HEK293 (cell line): ENCODE measurements at regions not wholly inside any gene's neighbourhood (a gene's known extent, or its start where the extent isn't known, plus 50 kb on each side); places are given as distances from the start of the nearest gene placed in this dataset.

Experiments used
- CTCF ChIA-PET: fragments of 350-600 bp; formaldehyde crosslinking; extraction: SDS; loops from one replicate; lab custom pipeline; 2021; ENCODE audit warnings: antibody characterized with exemption; lab: Yijun Ruan, JAX
- POLR2A ChIA-PET: fragments of 300-600 bp; formaldehyde crosslinking; extraction: SDS; loops from one replicate; lab custom pipeline; 2020; ENCODE audit warnings: antibody characterized with exemption, inconsistent platforms; lab: Yijun Ruan, JAX
- H3K27ac ChIP-seq: fragments of 200-500 bp; sonication (Bioruptor generic); 2 replicates; pipeline ENCODE4 v1.5.1; 2014; ENCODE audit warnings: low read depth, low read length, control low read depth, inconsistent platforms; ENCODE audit errors: extremely low read depth
- H3K36me3 ChIP-seq, 2 experiments: fragments of 200-500 bp in 1 of 2; sonication (Bioruptor generic) in 1 of 2; 1 replicate in 1 of 2; 2 replicates in 1 of 2; pipeline ENCODE4 v1.5.1; 2014 to 2017; ENCODE audit warnings: inconsistent platforms in 2 of 2, low read length in 2 of 2; ENCODE audit not compliant: control insufficient read depth in 2 of 2, insufficient read depth in 1 of 2
- H3K4me1 ChIP-seq: fragments of 200-500 bp; sonication (Bioruptor generic); 2 replicates; pipeline ENCODE4 v1.5.1; 2014; ENCODE audit warnings: mild to moderate bottlenecking, low read length, inconsistent platforms; ENCODE audit not compliant: control insufficient read depth, insufficient read depth
- H3K4me3 ChIP-seq: 2 replicates; pipeline ENCODE4 v1.5.1; 2011; ENCODE audit warnings: low read depth, mild to moderate bottlenecking, control low read depth, low read length, moderate library complexity
- H3K9me3 ChIP-seq: fragments of 200-500 bp; sonication (Bioruptor generic); 2 replicates; pipeline ENCODE4 v1.5.1; 2014; ENCODE audit warnings: low read depth, low read length, inconsistent platforms; ENCODE audit not compliant: control insufficient read depth, insufficient read depth
- BCL11A ChIP-seq: fragments of 450-650 bp; formaldehyde crosslinking; IDR thresholded peaks from 2 replicates; pipeline ENCODE4 v1.5.1; 2016; ENCODE audit warnings: low read depth, missing biosample characterization, missing genetic modification characterization
- IKZF3 ChIP-seq: fragments of 450-650 bp; IDR thresholded peaks from 2 replicates; pipeline ENCODE4 v1.5.0; 2018; ENCODE audit warnings: missing biosample characterization, mild to moderate bottlenecking, missing genetic modification characterization, moderate library complexity
- ZFHX2 ChIP-seq: fragments of 450-650 bp; formaldehyde crosslinking; conservative IDR thresholded peaks from 2 replicates; pipeline ENCODE4 v1.5.1; 2016; ENCODE audit warnings: missing biosample characterization, missing genetic modification characterization
- ZFP41 ChIP-seq: fragments of 450-650 bp; formaldehyde crosslinking; IDR thresholded peaks from 2 replicates; pipeline ENCODE4 v1.5.1; 2016; ENCODE audit warnings: missing biosample characterization, missing genetic modification characterization, borderline replicate concordance
- ZNF146 ChIP-seq: fragments of 450-650 bp; formaldehyde crosslinking; IDR thresholded peaks from 2 replicates; pipeline ENCODE4 v1.5.1; 2016; ENCODE audit warnings: missing biosample characterization, missing genetic modification characterization
- ZNF155 ChIP-seq: fragments of 450-650 bp; formaldehyde crosslinking; IDR thresholded peaks from 2 replicates; pipeline ENCODE4 v1.5.1; 2016; ENCODE audit warnings: missing biosample characterization, missing genetic modification characterization
- ZNF16 ChIP-seq: fragments of 450-650 bp; formaldehyde crosslinking; IDR thresholded peaks from 2 replicates; pipeline ENCODE4 v1.5.1; 2016; ENCODE audit warnings: low read depth, missing biosample characterization, missing genetic modification characterization
- ZNF19 ChIP-seq: fragments of 450-650 bp; formaldehyde crosslinking; IDR thresholded peaks from 2 replicates; pipeline ENCODE4; 2016; ENCODE audit warnings: missing biosample characterization, missing genetic modification characterization, low read depth
- ZNF2 ChIP-seq: fragments of 450-650 bp; formaldehyde crosslinking; IDR thresholded peaks from 2 replicates; pipeline ENCODE4 v1.5.1; 2016; ENCODE audit warnings: missing biosample characterization, missing genetic modification characterization
- ZNF221 ChIP-seq: fragments of 450-650 bp; formaldehyde crosslinking; IDR thresholded peaks from 2 replicates; pipeline ENCODE4 v1.5.1; 2017; ENCODE audit warnings: missing biosample characterization, missing genetic modification characterization, borderline replicate concordance
- ZNF274 ChIP-seq, 2 experiments: fragments of 200-500 bp in 1 of 2; fragments of 450-650 bp in 1 of 2; sonication (Bioruptor generic) in 1 of 2; formaldehyde crosslinking in 1 of 2; IDR thresholded peaks; 2 replicates each; pipeline versions ENCODE4 v1.5.1 to v1.6.1; 2014 to 2016; ENCODE audit warnings: borderline replicate concordance in 1 of 2, inconsistent platforms in 1 of 2, low read length in 1 of 2, missing biosample characterization in 1 of 2, missing genetic modification characterization in 1 of 2
- ZNF324 ChIP-seq: fragments of 450-650 bp; formaldehyde crosslinking; IDR thresholded peaks from 2 replicates; pipeline ENCODE4 v1.5.1; 2016; ENCODE audit warnings: missing biosample characterization, missing genetic modification characterization
- ZNF350 ChIP-seq: fragments of 450-650 bp; formaldehyde crosslinking; IDR thresholded peaks from 2 replicates; pipeline ENCODE4 v1.5.0; 2017; ENCODE audit warnings: missing biosample characterization, mild to moderate bottlenecking, missing genetic modification characterization
- ZNF354C ChIP-seq: fragments of 450-650 bp; formaldehyde crosslinking; IDR thresholded peaks from 2 replicates; pipeline ENCODE4 v1.5.1; 2016; ENCODE audit warnings: missing biosample characterization, missing genetic modification characterization, low read depth, borderline replicate concordance
- ZNF560 ChIP-seq: fragments of 450-650 bp; formaldehyde crosslinking; IDR thresholded peaks from 2 replicates; pipeline ENCODE4 v1.5.1; 2017; ENCODE audit warnings: missing biosample characterization, missing genetic modification characterization, borderline replicate concordance
- ZNF571 ChIP-seq: fragments of 450-650 bp; formaldehyde crosslinking; IDR thresholded peaks from 2 replicates; pipeline ENCODE4 v1.5.0; 2017; ENCODE audit warnings: missing biosample characterization, missing genetic modification characterization
- ZNF830 ChIP-seq: fragments of 450-650 bp; IDR thresholded peaks from 2 replicates; pipeline ENCODE4 v1.5.0; 2018; ENCODE audit warnings: missing biosample characterization, missing genetic modification characterization, low read depth, mild to moderate bottlenecking, moderate library complexity
- TF ChIP-seq, protein P1 (sequence below): fragments of 450-650 bp; formaldehyde crosslinking; IDR thresholded peaks from 2 replicates; pipeline ENCODE4 v1.5.1; 2016; ENCODE audit warnings: missing biosample characterization, missing genetic modification characterization, borderline replicate concordance
- TF ChIP-seq, protein P2 (sequence below): fragments of 450-650 bp; formaldehyde crosslinking; optimal IDR thresholded peaks from 2 replicates; pipeline ENCODE3; 2016; ENCODE audit warnings: missing biosample characterization, mild to moderate bottlenecking, missing genetic modification characterization
- TF ChIP-seq, protein P3 (sequence below): fragments of 450-650 bp; formaldehyde crosslinking; IDR thresholded peaks from 2 replicates; pipeline ENCODE4 v1.5.1; 2016; ENCODE audit warnings: missing biosample characterization, missing genetic modification characterization

DNA sequence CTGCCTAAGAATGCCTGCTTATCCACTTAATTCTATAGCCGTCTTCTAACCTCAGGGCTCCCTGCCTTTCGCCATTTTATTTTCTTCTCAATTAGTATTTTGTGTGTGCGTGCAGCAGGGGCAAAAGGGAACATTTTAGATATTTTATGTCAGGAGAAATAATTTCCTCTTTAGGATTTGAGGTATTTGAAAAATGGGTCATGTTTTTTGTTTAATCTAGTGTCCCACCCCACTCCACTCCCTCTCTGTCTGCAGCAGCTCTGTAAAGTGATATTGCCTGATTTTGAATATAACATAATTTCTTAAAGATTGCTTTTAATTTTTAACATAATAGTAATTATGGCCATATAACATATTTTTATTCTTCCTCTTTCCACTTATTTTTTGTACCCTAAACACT is 593.2 kb upstream of the DPPA4 start:
- ChIA-PET CTCF (no interaction called here), POLR2A (no interaction called here)
- Histone ChIP-seq H3K4me3 (no peak overlapping the region), H3K9me3 (no peaks in the 10 kb centered on the region), H3K27ac (no peak overlapping the region), H3K36me3 (no peaks in the 10 kb centered on the region), H3K4me1 (no peaks in the 10 kb centered on the region)
- TF ChIP-seq IKZF3 (tag by site-specific recombination) (no peak), ZNF571 (tag by site-specific recombination) (no peak), ZFHX2 (tag by site-specific recombination) (no peak), ZNF16 (tag by site-specific recombination) (no peak), ZNF274 (IDR thresholded peaks at IDR 0.05; ENCODE audit: low read length) (no peak), ZNF274 (tag by site-specific recombination; IDR thresholded peaks at IDR 0.05; ENCODE audit: borderline replicate concordance) (no peak), ZFP41 (tag by site-specific recombination) (no peak), ZNF2 (no peak), ZNF19 (no peak), ZNF221 (no peak), ZNF350 (tag by site-specific recombination) (no peak), ZNF354C (tag by site-specific recombination) (no peak), ZNF324 (no peak), BCL11A (tag by site-specific recombination) (no peak)
- TF ChIP-seq, protein P1, sequence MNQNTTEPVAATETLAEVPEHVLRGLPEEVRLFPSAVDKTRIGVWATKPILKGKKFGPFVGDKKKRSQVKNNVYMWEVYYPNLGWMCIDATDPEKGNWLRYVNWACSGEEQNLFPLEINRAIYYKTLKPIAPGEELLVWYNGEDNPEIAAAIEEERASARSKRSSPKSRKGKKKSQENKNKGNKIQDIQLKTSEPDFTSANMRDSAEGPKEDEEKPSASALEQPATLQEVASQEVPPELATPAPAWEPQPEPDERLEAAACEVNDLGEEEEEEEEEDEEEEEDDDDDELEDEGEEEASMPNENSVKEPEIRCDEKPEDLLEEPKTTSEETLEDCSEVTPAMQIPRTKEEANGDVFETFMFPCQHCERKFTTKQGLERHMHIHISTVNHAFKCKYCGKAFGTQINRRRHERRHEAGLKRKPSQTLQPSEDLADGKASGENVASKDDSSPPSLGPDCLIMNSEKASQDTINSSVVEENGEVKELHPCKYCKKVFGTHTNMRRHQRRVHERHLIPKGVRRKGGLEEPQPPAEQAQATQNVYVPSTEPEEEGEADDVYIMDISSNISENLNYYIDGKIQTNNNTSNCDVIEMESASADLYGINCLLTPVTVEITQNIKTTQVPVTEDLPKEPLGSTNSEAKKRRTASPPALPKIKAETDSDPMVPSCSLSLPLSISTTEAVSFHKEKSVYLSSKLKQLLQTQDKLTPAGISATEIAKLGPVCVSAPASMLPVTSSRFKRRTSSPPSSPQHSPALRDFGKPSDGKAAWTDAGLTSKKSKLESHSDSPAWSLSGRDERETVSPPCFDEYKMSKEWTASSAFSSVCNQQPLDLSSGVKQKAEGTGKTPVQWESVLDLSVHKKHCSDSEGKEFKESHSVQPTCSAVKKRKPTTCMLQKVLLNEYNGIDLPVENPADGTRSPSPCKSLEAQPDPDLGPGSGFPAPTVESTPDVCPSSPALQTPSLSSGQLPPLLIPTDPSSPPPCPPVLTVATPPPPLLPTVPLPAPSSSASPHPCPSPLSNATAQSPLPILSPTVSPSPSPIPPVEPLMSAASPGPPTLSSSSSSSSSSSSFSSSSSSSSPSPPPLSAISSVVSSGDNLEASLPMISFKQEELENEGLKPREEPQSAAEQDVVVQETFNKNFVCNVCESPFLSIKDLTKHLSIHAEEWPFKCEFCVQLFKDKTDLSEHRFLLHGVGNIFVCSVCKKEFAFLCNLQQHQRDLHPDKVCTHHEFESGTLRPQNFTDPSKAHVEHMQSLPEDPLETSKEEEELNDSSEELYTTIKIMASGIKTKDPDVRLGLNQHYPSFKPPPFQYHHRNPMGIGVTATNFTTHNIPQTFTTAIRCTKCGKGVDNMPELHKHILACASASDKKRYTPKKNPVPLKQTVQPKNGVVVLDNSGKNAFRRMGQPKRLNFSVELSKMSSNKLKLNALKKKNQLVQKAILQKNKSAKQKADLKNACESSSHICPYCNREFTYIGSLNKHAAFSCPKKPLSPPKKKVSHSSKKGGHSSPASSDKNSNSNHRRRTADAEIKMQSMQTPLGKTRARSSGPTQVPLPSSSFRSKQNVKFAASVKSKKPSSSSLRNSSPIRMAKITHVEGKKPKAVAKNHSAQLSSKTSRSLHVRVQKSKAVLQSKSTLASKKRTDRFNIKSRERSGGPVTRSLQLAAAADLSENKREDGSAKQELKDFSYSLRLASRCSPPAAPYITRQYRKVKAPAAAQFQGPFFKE (tag by site-specific recombination): no peak
- TF ChIP-seq, protein P2, sequence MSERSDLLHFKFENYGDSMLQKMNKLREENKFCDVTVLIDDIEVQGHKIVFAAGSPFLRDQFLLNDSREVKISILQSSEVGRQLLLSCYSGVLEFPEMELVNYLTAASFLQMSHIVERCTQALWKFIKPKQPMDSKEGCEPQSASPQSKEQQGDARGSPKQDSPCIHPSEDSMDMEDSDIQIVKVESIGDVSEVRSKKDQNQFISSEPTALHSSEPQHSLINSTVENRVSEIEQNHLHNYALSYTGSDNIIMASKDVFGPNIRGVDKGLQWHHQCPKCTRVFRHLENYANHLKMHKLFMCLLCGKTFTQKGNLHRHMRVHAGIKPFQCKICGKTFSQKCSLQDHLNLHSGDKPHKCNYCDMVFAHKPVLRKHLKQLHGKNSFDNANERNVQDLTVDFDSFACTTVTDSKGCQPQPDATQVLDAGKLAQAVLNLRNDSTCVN (tag by site-specific recombination): no peak

DNA sequence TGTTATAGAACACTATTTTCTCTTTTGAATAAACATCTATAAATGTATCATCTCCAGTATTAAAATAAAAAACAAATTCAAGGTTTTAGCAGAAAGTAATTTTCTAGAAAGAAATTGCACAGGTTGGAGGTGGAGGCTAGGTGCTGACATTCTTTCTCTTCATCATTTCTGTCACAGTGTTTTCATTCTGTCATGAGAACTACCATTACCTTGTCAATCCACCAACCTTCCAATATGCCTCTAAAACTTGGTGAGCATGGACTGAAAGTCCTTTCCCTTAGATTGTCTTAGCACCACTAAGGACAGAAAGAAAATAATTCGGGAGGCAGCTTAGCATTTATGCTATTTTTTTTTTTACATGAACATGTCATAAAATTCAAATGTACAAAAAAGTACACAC is 596.2 kb upstream of the DPPA4 start:
- no peaks in the 10 kb centered on the region for H3K4me1 ChIP-seq
- POLR2A ChIA-PET: no interaction called here
- H3K9me3 ChIP-seq: no peaks in the 10 kb centered on the region
- CTCF ChIA-PET: interaction anchor here (0.6 kb wide), 1 partner anchor 1061 kb away, joined by 3 read pairs; no protein-coding TSS in a partner anchor
- TF ChIP-seq ZNF560 (tag by site-specific recombination) (no peak), ZNF155 (tag by site-specific recombination) (no peak), ZNF146 (tag by site-specific recombination) (no peak), ZNF830 (tag by site-specific recombination) (no peak)
- TF ChIP-seq, protein P3, sequence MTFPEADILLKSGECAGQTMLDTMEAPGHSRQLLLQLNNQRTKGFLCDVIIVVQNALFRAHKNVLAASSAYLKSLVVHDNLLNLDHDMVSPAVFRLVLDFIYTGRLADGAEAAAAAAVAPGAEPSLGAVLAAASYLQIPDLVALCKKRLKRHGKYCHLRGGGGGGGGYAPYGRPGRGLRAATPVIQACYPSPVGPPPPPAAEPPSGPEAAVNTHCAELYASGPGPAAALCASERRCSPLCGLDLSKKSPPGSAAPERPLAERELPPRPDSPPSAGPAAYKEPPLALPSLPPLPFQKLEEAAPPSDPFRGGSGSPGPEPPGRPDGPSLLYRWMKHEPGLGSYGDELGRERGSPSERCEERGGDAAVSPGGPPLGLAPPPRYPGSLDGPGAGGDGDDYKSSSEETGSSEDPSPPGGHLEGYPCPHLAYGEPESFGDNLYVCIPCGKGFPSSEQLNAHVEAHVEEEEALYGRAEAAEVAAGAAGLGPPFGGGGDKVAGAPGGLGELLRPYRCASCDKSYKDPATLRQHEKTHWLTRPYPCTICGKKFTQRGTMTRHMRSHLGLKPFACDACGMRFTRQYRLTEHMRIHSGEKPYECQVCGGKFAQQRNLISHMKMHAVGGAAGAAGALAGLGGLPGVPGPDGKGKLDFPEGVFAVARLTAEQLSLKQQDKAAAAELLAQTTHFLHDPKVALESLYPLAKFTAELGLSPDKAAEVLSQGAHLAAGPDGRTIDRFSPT (tag by site-specific recombination): no peak
- TF ChIP-seq, all 188 proteins: peak for 0
- Histone ChIP-seq H3K4me3 (no peak overlapping the region), H3K36me3 (no peaks in the 10 kb centered on the region), H3K27ac (no peak overlapping the region)
